Upper lobe of left lung (tissue), 4 donors: ENCODE measurements at regions not wholly inside any gene's neighbourhood (a gene's known extent, or its start where the extent isn't known, plus 50 kb on each side); places are given as distances from the start of the nearest gene placed in this dataset.

Experiments
- POLR2A ChIP-seq, 4 donors: fragments of 450-650 bp; IDR thresholded peaks; one replicate each; pipeline ENCODE4 v1.5.1; 2016 to 2017; ENCODE audit warnings: antibody characterized with exemption in 4 of 4, mild to moderate bottlenecking in 2 of 4
- TF ChIP-seq, protein P1 (sequence below), 6 experiments: fragments of 450-650 bp in 4 of 6; fragments of 200-600 bp in 2 of 6; sonication (generic) in 2 of 6; IDR thresholded peaks; one replicate each; pipeline ENCODE4 v1.5.1; 2016 to 2019; ENCODE audit warnings: antibody characterized with exemption in 6 of 6

DNA sequence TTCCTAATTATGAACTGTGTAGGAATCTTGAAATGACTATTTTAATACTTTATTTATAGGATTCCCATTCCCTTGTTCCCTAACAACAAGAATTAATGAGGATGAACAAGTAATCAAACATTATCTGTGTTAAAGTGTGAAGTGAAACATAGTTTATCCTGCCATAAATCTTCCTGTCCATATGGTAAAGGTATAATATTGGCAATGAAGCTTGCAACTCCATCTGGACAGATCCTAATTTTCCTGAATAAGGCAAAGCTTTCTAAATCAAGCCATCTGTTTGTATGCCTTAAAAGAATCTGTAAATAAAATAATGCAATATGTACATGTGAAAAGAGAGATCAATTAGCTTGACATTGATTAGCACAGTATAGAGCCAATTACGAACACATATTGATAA is 529.0 kb downstream of the ANKRD7 start:
- TF ChIP-seq, protein P1, sequence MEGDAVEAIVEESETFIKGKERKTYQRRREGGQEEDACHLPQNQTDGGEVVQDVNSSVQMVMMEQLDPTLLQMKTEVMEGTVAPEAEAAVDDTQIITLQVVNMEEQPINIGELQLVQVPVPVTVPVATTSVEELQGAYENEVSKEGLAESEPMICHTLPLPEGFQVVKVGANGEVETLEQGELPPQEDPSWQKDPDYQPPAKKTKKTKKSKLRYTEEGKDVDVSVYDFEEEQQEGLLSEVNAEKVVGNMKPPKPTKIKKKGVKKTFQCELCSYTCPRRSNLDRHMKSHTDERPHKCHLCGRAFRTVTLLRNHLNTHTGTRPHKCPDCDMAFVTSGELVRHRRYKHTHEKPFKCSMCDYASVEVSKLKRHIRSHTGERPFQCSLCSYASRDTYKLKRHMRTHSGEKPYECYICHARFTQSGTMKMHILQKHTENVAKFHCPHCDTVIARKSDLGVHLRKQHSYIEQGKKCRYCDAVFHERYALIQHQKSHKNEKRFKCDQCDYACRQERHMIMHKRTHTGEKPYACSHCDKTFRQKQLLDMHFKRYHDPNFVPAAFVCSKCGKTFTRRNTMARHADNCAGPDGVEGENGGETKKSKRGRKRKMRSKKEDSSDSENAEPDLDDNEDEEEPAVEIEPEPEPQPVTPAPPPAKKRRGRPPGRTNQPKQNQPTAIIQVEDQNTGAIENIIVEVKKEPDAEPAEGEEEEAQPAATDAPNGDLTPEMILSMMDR (IDR thresholded peaks at IDR 0.05), result no peak
- TF ChIP-seq POLR2A (IDR thresholded peaks at IDR 0.05), result no peak
